GM19468 (cell line): ENCODE measurements at regions not wholly inside any gene's neighbourhood (a gene's known extent, or its start where the extent isn't known, plus 50 kb on each side); places are given as distances from the start of the nearest gene placed in this dataset.
"Not testable (repeated sequence)": the region's sequence is repeated elsewhere in the genome, so short reads cannot be mapped to it uniquely, and the experiment has no call there.

Experiments used
- ATAC-seq: cut with Tn5 transposase; IDR thresholded peaks from one replicate; pipeline ENCODE4 v1.9.1; 2021; ENCODE audit warnings: mild to moderate bottlenecking, moderate library complexity, moderate number of reproducible peaks; ENCODE audit not compliant: unreplicated experiment; ENCODE audit errors: extremely low read depth

DNA sequence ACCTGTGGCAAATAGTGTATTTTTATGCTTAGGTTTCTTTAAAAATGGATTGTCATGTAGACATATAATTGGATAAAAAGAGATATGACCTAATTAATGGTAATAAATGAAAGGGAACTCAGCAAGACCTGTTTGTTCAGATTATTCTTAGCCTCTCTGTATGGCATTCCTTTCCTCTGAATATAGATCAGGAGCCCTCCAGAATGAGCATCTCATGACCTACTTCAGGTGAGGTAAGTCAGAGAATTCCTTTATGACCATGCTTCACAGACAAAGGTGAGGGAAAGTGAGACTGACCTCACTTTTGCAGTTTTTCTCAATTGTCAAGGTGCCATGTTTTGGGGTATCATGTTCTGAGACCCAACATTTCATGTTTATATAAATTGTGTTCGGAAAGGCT, 1744.3 kb upstream of the PIK3C3 start:
- no peak for ATAC-seq

DNA sequence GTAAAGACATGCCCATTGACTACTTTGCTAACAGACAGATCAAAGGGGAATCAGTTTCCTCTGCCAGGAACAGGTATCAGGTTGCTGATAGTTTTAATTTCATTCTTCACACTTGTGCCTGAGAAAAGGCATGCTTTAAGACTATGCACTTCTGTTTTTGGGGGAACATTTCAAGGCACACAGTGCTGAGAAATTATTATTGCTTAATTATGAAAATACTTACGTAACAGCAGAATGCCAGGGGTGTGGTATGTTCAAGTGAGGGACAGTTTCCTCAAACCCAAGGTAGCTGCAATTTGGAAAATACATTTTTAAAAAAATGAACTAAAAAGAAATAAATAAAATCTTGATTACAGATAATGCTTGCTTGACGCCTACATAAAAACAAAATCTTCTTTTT, 1746.1 kb upstream of the PIK3C3 start:
- no peak for ATAC-seq

DNA sequence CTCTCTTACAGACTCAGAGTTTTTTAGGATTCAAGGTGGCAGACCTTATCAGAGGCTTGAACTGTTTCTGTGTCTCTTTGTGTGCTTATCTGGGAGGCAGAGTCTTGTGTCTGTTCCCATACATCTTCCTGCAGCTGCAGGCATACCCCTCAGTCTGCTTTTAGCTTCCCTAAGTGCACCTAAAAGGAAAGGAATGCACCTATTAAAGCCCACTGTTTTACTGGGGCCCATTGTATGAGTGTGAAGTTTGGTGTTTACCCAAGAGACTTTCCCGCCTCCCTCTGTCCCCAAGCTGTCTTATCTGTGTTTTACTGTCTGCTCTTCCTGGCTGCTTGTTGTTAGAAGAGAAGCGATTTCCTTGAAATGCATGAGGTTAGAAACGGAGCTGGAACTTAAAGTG, 1757.3 kb upstream of the PIK3C3 start:
- ATAC-seq, result no peak

DNA sequence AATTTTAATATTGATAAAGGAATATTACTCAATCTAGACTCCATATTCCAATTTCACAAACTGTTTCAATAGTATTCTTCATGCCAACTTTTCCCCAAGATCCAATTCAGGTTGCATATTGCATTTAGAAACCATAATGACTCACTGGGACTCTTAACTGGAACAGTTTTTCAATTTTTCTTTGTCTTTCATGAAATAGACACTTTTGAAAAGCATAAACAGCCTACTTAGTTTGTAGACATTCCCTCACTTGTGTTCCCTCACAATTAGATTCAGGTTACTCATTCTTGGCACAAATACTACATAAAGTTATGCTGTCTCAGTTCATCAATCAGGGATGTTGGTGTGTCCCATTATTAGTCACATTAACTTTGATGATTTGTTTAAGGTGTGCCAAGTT, 1768.4 kb upstream of the PIK3C3 start:
- no peak for ATAC-seq

DNA sequence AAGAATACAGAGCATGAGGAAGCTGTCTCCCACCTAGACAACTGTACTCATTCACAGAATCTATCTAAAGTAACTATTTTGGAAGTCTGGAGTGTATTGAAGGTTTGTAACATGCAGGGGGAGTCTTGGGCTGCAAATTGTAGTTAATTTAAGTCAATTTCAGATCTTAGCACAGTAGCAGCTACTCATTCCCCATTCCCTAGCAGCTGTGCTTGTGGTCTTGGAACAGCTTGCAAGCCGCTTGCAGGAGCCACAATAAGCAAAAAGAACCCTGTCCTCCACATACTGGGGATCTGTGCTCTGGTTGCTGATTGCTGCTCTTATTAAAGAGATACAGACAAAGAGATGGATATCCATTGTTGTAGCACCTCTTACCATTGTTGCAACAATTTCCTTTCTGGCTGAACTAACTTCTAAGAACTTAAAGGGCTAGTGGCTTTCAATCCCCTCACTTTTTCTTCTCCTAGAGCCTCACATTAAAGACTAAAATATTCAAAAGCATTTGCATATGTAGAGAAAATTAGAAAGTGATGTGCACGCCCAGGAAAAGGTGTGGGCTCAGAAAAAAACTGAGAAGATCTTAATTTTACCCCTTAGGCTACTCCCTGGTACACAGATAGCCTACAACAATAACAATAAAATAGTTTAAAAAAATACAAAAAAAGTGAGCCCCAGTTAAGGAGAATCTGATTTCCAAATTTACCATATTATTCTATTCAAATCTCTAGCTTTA, 1775.1 kb upstream of the PIK3C3 start:
- ATAC-seq, result no peak

DNA sequence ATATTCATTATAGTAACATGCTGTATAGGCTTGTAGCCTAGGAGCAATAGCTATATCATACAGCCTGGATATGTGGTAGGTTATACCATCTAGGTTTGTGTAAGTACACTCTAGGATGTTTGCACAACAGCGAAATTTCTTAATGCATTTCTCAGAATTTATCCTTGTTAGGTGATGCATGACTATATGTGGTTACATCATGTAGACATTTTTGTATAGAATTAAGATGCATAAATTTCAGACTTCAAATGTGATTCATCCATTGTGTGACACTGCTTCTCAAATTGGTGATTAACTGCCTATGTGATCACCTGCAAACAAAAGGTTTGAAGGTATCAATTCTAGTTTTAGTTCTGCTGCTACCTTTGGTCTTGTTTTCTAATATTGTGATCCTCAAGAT, 1787.0 kb upstream of the PIK3C3 start:
- no peak for ATAC-seq

DNA sequence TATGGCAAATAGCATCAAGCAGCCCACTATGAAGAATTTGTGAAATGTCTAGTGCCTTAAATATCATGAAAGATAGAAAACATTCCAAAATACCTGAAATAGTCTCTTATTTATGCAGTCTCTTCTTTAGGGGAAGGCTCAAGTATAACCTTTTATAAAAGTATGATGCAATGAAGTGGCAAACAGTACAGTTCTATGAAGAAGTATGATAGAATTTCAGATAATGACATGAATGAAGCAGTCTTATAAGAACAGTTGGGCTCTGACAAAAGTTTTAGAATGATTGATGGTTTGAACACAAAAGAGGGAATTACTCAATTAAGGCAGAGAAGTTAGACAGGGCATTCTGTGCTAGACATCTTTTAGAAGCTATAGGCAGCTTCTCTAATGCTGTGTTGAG, 1791.8 kb upstream of the PIK3C3 start:
- ATAC-seq, result no peak

DNA sequence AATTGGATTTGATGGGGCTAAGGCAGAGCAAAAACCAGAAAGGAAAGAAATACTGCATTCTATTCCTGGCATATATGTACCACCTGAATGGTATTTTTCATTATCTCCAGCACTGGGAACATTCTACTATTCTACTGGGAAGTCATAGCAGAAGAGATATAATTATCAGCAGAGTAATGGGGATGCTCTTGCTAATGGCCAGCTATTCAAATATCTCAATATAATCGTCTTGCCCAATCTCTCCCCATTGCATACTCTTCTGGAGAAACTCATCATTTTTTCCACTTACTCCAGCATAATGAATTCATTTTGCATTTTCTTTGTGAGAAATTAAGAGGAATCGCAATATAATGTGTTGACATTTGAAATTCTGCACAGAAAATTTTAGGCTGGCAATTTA, 1794.7 kb upstream of the PIK3C3 start:
- ATAC-seq, result no peak

DNA sequence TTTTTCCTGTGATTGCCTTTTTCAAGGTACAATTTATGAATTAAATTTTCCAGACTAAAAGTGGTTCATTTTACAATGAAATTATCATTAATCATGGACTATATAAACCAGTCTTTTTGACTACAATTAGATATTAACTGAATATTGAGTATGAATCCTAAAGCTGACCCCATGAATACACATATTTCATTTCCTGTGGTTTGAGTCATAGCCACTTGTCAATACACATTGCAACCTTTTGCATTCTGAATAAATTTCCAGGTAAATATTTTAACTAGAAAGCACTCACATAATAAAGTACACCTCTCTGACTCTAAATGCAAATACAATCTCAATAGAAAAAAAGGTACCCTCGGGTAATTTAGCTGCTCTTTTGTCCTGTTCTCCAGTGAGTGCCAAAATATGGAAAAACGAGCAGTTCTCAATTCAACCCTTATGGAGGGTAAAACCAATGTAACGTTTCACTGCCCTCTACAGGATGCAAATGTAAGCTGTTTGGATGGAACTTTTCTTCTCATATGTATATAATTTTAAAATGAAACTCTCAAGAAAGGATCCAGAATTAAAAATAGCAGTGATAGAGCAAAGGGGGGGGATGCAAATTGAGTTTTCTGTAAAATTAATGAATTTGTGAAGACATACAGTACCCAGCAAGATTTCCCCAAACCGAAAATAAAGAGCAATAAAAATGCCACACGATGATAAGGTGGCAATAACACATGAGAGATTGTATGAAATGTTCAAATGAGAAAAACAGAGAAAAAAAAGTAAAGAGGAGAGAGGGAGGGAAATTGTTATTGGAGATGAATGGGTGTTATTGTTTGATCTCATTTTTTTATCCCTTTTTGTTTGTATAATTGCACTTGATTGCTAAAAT, 1795.7 kb upstream of the PIK3C3 start:
- ATAC-seq, result no peak

DNA sequence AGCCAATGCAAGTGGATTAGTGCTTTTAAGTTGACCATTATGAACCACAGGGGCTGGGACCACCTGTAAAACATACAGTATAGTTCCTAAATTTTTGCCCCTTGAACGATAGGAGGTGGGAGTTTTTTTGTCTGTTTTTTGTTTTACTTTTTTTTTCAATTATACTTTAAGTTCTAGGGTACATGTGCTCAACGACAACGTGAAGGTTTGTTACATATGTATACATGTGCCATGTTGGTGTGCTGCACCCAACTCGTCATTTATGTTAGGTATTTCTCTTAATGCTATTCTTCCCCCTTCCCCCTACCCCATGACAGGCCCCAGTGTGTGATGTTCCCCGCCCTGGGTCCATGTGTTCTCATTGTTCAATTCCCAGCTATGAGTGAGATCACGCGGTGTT, 1797.9 kb upstream of the PIK3C3 start:
- no peak for ATAC-seq

DNA sequence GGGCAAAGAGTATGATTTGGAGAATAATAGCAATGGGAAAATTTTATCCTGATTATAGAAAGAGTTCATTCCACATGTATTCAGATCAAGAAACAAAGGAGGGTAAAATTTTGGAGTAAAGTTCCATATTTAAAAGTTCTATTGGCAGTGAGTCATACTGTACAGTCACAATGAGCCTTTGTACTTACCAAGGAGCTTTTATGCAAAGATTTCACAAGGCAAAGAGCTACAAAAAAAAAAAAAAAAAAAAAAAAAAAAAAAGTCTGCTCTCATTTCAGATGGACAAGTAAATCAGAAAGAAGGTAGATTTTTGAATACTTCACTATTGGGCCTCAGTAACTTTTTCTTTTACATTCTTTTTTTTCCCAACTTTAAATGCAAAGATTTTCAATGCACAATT, 1802.2 kb upstream of the PIK3C3 start:
- no peak for ATAC-seq

DNA sequence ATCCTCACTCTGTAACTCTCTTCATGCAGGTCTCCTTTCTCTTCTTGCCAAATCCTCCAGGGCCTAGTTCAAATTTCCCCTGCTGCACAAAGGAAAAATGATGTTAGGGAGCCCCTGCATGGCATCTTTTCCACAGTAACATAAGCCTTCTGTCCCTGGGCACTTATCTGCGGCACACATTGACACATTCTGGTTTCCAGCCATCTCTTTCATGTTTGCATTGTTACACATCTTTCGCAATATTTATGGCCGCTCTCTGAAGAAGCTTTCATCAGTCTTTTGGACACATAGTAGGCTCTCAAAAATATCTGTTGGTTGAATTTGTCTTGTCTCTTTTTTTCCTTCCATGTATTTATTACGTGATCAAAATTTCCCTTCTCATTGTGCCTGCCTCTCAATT, 1806.1 kb upstream of the PIK3C3 start:
- no peak for ATAC-seq

DNA sequence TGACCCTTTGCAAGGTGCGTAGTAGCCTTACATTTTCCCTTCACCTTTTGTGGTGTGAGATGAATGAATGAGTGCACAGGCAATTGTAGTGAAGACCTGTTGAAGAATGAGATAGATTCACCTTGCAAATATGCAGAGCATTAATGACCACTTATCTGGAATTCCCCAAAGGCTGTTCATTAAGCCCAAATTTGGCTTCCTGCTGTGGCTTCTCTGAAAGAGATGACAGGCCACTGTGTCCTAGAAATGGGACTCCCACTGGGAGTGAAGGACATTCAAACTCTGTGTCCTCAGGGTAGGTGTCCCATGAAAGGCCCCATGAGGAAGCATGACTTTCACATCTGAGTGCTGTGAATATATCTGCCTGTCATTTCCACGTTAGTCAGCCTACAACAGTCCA, 1821.8 kb upstream of the PIK3C3 start:
- ATAC-seq, result no peak

DNA sequence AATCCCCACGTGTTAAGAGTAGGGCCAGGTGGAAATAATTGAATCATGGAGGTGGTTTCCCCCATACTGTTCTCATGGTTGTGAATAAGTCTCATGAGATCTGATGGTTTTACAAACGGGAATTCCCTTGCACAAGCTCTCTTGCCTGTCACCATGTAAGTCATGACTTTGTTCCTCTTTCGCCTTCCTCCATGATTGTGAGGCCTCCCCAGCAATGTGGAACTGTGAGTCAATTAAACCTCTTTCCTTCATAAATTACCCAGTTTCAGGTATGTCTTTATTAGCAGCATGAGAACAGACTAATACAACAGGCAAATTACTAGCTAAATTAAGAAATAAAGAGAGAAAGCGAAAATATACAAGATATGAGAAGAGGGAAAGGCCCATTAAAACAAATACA, 1822.6 kb upstream of the PIK3C3 start:
- not testable (repeated sequence) for ATAC-seq

DNA sequence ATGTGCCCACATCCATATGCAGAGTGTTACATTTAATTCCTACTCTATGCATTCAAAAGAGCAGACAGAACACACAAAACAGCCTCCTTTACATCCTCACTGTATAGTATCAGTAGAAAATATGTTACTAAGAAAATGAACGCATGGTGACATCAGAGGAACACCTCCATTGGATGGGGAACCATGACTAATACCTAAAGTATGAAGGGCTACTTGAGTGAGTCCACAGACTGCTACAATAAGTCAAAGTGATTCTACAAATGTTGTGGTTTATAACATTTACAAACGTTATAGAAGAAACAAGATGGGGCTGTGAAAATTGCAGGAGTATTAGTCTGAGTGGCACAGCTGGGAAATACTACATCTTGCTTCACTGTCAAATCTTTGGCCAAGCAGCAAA, 1830.9 kb upstream of the PIK3C3 start:
- no peak for ATAC-seq

DNA sequence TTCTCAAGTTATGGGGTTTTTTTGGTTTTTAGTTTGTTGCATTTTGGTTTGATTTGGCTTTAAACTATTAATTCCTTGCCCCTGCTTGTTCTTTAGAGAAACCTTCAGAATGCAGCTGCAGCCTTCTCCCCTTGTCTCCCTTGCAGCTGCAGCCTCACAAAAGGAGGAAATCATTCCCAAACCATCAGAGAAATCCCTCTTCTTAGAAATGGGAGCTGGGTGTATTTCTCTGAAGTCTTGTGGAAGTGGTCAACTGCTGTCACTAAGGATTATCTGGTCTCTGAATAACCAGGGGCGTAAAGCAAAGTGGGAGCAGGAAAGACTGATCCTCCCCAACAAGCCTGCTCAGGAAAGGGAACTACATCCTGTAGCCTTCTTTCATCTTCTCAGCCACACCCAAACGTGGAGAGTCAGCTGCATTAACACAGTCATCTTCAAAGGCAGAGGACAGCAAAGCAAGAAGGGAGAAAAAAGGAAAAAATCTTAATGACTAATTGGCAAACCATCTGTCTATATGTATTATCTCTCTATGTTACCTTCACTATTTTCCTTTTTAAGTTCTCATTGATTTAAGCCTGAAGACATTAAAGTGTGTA, 1834.1 kb upstream of the PIK3C3 start:
- no peak for ATAC-seq

DNA sequence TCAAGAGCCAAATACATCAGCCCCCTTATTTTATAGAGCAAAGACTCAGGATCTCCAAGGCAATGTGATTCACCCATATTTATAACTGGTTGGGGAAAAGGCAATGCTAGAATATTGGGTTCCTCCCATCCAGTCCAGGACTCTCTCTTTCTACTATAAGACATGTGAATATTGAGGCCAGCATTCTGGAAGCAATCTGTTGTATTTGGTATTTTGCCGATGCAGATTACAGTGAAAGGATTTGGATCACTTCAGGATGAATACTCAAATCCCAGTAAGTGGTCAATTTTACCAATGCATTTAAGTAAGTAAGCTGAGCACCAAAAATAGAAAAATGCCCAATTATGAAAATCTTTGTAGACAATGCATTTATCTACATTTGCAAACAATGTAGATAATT, 1834.7 kb upstream of the PIK3C3 start:
- ATAC-seq, result no peak

DNA sequence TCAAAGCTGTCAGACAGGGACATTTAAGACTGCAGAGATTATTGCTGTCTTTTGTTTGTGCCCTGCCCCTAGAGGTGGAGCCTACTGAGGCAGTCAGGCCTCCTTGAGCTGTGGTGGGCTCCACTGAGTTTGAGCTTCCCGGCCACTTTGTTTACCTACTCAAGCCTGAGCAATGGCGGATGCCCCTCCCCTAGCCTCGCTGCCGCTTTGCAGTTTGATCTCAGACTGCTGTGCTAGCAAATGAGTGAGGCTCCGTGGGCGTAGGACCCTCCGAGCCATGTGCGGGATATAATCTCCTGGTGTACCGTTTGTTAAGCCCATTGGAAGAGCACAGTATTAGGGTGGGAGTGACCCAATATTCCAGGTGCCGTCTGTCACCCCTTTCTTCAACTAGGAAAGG, 1835.5 kb upstream of the PIK3C3 start:
- ATAC-seq, result not testable (repeated sequence)

DNA sequence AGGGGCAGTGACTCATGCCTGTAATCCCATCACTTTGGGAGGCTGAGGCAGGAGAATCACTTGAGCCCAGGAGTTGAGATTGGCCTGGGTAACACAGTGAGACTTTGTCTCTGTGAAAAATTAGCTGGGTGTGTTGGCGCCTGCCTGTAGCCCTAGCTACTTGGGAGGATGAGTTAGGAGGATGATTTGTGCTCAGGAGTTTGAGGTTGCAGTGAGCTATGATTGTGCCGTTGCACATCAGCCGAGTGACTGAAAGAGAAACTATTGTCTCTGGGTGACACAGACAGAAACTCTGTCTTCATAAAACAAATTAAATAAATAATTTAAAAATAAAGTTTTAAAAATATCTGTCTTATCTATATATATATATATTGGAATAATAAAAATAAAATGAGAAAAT, 1844.6 kb upstream of the PIK3C3 start:
- no peak for ATAC-seq

DNA sequence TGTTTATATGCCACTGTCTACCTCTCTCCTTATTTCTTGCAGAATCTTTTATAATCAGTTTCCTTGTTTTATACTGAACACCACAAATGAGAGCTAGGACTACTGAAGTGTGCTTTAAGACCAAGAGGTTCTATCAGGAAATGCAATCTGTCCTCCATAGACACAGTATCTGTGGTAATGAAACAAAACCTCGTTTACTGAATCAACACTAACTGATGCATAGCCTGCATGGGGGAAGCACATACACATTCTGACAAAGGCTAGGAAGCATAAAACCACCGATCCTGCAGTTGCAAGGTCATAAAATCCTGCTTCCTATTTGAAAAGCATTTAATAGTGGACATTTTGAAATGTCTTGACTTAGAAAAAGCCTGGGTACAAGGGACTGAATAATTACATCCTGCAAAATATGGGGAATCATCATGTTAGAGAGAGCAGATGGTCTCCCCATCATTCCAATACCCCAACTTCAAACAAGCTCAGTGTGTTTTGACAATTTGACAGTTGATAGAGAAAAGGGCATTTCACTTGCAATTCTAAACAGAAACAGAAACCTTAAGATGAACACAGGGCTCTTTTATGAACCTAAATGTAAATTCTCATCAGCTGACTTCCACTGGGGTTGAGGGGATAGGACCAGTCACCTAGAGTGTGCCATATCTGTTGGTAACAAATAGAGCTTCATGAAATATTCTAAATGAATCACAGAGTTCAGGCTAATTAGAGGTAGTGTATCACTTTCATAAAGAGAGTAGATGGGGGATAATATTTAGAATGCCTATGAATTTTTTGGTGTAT, 1845.6 kb upstream of the PIK3C3 start:
- no peak for ATAC-seq

DNA sequence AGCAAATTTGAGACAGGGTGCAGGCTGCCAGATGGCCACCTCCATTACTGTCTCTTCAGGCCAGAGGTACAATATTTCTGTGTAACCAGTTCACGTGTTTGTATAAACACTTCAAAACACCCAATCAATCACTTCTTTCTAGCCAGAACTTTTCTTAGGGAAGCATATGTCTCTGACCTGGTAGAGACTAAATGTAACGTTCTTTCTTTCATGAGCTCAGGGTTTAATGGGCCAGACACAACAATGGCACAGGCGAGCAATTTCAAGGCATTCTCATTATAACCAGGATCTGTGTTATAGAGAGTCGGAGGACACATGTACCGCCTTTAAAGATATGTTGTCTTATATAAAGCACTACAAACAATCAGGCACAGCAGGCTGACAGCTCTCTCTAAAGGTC, 1846.4 kb upstream of the PIK3C3 start:
- ATAC-seq, result no peak
